ENCODE measurements at regions not wholly inside any gene's neighbourhood (a gene's known extent, or its start where the extent isn't known, plus 50 kb on each side); places are given as distances from the start of the nearest gene placed in this dataset.

DNA sequence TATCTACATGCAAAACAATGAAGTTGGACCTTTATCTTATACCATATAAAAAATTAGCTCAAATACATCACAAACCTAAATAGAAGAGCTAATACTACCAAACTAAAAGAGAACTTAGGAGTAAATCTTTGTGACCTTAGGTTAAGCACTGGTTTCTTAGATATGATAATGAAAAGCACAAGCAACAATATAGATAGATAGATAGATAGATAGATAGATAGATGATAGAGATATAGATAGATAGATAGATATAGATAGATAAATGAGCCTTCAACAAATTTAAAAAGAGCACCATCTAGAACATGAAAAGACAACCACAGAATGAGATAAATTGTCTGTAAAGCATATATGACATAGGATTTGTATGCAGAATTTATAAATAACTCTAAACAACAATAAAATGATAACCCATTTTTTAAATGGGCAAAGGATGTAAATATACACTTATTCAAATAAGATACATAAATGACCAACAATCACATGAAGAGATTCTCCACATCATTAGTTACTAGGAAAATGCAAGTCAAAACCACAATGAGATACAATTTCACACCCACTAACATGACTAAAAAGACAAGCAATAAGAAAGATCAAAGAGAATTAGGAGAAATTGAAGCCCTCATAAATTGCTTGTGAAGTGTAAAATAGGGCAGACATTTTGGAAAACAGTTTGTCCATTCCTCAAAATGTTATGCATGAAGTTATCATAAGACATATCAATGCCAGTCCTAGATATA, 293.7 kb downstream of the BTG1 start:
- TF ChIP-seq, protein P1, sequence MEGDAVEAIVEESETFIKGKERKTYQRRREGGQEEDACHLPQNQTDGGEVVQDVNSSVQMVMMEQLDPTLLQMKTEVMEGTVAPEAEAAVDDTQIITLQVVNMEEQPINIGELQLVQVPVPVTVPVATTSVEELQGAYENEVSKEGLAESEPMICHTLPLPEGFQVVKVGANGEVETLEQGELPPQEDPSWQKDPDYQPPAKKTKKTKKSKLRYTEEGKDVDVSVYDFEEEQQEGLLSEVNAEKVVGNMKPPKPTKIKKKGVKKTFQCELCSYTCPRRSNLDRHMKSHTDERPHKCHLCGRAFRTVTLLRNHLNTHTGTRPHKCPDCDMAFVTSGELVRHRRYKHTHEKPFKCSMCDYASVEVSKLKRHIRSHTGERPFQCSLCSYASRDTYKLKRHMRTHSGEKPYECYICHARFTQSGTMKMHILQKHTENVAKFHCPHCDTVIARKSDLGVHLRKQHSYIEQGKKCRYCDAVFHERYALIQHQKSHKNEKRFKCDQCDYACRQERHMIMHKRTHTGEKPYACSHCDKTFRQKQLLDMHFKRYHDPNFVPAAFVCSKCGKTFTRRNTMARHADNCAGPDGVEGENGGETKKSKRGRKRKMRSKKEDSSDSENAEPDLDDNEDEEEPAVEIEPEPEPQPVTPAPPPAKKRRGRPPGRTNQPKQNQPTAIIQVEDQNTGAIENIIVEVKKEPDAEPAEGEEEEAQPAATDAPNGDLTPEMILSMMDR (IDR thresholded peaks at IDR 0.05; ENCODE audit: low read depth, low read length) = no peak
- DNase-seq (ENCODE audit: extremely low read depth, low read depth) = no peak

DNA sequence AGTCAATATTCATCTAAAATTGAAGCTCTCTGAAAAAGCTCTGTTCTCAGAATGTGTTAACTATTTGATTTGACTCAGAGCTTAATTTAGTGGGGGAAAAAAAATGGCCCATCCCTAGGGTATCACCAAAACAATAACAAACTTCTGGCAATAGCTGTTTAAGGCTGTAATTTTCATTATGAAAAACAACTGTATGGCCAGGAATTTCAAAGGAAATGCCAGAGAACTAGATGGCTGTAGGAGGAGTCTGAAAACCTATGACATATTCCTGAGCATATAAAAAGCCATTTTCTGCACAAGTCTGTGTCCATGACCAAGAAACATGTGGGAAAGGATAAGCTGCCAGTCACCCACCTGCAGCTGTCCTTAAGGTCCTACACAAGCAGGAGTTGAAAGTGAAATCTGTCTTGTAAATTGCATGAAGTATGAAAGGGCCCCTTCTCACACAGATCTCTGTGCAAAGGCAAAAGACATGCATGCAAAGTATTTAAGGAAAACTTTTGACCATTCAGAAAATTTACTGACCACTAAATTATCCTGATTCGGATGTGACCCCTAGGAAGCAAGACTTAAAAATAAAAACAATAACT, 299.1 kb downstream of the BTG1 start:
- DNase-seq (ENCODE audit: extremely low read depth, low read depth) = no peak
- TF ChIP-seq, protein P1 (IDR thresholded peaks at IDR 0.05; ENCODE audit: low read depth, low read length) = no peak

DNA sequence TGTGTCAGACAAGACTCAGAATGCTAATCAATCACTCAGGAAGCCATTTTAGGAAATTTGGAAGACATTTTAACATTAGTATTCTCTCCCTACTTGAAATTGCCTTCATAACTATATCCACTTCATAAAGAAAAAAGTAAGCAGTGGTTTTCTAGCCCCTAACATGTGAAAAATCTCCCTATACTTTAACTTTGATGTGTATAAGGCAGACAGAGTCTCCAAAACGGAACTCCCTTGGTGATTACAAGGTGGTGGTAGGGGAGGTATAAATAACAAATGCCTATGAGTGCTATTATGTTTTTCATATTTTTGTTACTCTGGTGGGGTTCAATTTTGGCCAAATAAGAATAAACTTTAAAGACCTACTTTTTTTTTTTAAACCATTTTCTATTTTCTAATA, 300.3 kb downstream of the BTG1 start:
- TF ChIP-seq, protein P1 (IDR thresholded peaks at IDR 0.05; ENCODE audit: low read depth, low read length) = no peak
- DNase-seq (ENCODE audit: extremely low read depth, low read depth) = no peak

DNA sequence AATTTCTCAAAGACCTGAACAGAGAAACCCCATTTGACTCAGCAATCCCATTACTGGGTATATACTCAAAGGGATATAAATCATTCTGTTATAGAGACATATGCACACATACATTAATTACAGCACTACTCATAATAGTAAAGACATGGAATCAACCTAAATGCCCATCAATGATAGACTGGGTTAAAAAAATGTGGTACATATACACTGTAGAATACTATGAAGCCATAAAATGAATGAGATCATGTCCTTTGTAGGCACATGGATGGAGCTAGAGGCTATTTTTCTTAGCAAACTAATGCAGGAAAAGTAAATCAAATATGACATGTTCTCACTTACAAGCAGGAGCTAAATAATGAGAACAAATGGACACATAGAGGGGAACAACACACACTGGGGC, 303.8 kb downstream of the BTG1 start:
- DNase-seq (ENCODE audit: extremely low read depth, low read depth) = no peak
- TF ChIP-seq, protein P1 (IDR thresholded peaks at IDR 0.05; ENCODE audit: low read depth, low read length) = no peak

DNA sequence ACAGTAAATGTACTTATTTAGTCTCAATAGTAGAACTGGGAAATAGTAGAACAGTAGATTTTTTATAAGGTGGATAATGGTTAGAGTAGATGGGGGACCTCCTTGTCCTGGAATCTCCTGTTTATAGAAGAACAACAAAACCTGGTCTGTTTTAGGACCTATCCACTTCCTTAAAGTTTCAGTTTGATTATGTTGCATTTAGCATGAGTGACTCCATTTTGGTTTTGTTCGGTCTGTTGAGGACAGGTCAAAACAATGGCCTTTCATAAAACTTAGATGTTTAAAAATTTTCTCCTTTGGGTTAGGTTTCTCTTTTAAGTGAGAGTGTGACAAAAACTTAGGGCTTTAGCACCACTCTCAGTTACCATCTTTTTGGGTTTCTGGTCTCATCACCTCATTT, 308.9 kb downstream of the BTG1 start:
- TF ChIP-seq, protein P1 (IDR thresholded peaks at IDR 0.05; ENCODE audit: low read depth, low read length) = no peak
- DNase-seq (ENCODE audit: extremely low read depth, low read depth) = no peak

DNA sequence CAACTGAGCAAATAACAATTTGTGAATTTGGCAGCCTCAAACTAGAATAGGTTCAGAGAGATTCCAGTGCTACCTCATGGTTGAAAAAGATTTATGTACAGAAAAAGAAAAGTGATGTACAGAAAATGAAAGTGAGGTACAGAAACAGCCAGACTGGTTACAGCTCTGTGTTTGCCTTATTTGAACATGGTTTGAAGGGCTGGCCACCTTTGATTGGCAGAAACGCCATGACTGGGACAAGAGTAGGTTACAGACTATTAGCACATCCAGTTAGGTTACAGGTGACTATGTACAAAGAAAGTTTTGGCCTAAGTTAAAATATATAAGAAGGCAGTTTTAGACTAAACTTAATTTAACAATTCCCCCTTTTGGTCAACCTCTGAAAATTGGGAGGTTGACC, 309.4 kb downstream of the BTG1 start:
- TF ChIP-seq, protein P1 (IDR thresholded peaks at IDR 0.05; ENCODE audit: low read depth, low read length) = no peak

DNA sequence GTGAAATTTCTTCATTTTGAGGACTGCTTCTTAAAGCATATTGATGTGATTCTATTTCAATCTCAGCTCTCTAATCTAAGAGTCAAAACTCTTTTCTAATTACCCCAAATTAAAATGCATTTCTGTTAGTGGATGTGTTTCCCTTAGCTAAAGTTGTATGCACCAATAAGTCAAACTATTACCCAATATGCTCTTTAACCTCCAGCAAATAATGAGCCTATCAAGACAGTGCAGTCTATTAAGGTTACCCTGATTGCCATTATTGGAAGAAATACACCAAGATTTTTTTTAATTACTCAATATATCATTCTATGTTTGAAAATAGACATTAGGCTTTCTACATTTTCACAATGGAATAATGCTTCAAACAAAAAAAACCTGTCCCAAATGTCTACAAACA, 310.0 kb downstream of the BTG1 start:
- TF ChIP-seq, protein P1 (IDR thresholded peaks at IDR 0.05; ENCODE audit: low read depth, low read length) = no peak
- DNase-seq (ENCODE audit: extremely low read depth, low read depth) = no peak

More for the DNA sequence above, 309.4 kb downstream of the BTG1 start:
- DNase-seq (ENCODE audit: extremely low read depth, low read depth) = no peak
